ENCODE measurements at regions not wholly inside any gene's neighbourhood (a gene's known extent, or its start where the extent isn't known, plus 50 kb on each side); places are given as distances from the start of the nearest gene placed in this dataset.
"Not testable (repeated sequence)": the region's sequence is repeated elsewhere in the genome, so short reads cannot be mapped to it uniquely, and the experiment has no call there.

GRCh38 chr10:33861016-33861704 is 526.7 kb upstream of the NRP1 start:
- DNase-seq (ENCODE audit: low read depth), result no peak

DNA sequence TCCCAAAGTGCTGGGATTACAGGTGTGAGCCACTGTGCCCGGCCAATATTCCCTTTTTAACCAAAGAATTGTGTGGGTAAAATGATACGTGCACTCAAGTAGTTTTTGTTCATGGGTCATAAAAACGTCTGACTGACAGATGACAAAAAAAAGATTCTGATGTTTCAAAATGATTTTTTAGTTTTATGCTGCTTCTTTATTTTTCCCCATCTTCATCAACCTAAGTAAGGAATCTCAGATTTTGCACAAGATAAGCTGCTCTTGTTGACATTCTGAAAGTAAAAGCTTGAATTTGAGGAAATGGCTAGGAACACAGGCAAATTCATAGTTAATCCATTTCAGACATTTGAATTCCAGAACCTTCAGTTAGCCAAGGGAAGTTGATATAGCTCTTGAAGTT is 526.1 kb upstream of the NRP1 start:
- DNase-seq (ENCODE audit: low read depth), result no peak

DNA sequence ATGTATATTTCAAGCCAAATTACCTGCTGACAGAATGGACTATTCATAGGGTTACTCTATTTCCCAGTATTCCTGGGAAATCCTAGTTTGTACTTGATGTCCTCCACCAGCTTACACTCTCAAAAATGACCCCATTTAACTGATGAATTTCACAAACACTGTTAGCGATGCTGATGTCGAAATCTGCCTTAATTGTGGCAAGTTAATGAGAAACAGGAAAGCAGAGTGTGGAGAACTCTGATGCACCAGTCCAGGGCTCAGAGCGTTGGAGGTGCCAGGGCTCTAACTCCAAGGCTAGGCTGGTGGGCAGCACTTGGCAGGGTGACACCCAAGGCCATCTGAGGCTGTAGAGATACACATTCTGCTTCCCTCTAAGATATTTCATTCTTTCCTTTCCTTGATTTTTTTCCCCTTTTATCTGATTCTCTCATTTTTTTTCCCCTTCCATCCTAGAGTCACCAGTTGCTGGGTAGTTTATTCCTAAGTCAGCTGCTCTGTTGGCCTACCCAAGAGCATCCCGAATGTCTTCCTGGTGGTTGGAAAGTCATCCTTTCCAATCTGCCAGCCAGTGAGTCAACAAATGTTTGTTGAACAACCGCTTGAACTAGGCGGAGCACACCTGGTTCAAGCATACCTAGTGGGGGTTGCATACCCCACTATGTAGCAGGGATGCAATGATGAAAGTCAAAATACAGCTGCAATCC is 525.0 kb upstream of the NRP1 start:
- DNase-seq (ENCODE audit: low read depth), result no peak

DNA sequence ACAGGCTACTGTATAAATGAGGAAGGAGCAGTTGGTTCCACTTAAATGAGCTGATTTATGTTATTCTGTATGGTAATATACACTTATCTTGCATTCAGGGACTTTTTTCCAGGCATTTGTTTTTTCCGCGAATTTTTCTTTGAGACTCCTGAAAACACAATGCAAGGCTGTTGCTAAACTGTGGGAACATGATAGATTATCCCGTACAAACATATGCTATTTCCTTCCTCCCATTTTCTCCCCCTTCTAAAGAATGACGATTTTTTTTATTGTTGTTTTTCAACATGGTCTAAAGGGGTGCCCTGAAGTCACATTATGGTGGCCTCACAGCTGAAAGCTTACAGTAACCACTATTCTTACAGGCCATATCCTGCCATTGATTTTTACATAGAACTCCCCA is 523.9 kb upstream of the NRP1 start:
- no peak for DNase-seq (ENCODE audit: low read depth)

- not testable (repeated sequence) for DNase-seq (ENCODE audit: low read depth)
These were observed 518.8 kb upstream of the NRP1 start for GRCh38 chr10:33853221-33853620.

GRCh38 chr10:33843379-33843778 is 508.9 kb upstream of the NRP1 start:
- no peak for DNase-seq (ENCODE audit: low read depth)

GRCh38 chr10:33841678-33842077 is 507.2 kb upstream of the NRP1 start:
- DNase-seq (ENCODE audit: low read depth), result no peak

GRCh38 chr10:33838731-33839130 is 504.3 kb upstream of the NRP1 start:
- no peak for DNase-seq (ENCODE audit: low read depth)

GRCh38 chr10:33837736-33838135 is 503.3 kb upstream of the NRP1 start:
- DNase-seq (ENCODE audit: low read depth), result no peak

DNA sequence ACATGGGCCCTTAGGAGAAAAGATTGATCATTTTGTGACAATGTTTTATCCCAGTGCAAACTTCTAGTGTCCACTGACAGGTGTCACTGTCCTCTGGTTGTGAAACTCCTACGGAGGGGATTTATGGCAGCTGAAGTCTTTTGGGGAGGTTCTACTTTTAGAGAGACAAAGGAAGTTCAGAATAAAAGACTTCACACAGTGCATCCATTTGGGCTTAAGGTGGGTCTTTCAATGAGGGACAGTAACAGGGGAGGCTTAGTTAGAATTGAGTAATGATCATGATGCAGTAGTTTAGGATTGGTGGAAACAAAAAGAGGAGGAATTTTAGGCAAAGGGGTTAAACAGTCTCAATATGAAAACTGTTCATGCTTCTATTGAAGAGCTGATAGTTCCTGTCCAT is 501.1 kb upstream of the NRP1 start:
- DNase-seq (ENCODE audit: low read depth), result no peak

DNA sequence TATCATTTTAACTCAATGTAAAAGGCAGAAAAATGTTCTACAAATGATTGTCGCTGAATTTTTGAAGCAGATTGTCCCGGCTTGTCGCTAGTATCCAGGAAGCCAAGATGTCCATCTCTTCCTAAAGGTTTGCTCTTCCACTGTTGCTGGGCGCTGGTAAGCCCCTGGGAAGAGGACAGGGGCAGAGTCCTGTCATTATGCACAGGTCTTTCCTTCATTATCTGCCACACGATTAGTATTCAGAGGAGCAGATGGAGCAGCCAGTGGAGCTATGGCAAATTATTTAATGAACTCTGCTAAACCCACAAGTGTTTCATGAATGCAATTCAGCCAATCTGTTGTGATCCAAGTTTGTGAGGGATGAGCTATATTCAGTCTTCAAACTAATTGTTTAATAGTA is 499.1 kb upstream of the NRP1 start:
- DNase-seq (ENCODE audit: low read depth), result no peak

GRCh38 chr10:33832124-33832787 is 497.8 kb upstream of the NRP1 start:
- no peak for DNase-seq (ENCODE audit: low read depth)

- DNase-seq (ENCODE audit: low read depth), result no peak
These were observed 497.1 kb upstream of the NRP1 start for GRCh38 chr10:33831591-33831990.

- DNase-seq (ENCODE audit: low read depth), result not testable (repeated sequence)
These were observed 495.4 kb upstream of the NRP1 start for GRCh38 chr10:33829899-33830298.

- DNase-seq (ENCODE audit: low read depth), result no peak
These were observed 494.1 kb upstream of the NRP1 start for GRCh38 chr10:33828592-33828991.

- no peak for DNase-seq (ENCODE audit: low read depth)
These were observed 491.7 kb upstream of the NRP1 start for GRCh38 chr10:33826186-33826585.

DNA sequence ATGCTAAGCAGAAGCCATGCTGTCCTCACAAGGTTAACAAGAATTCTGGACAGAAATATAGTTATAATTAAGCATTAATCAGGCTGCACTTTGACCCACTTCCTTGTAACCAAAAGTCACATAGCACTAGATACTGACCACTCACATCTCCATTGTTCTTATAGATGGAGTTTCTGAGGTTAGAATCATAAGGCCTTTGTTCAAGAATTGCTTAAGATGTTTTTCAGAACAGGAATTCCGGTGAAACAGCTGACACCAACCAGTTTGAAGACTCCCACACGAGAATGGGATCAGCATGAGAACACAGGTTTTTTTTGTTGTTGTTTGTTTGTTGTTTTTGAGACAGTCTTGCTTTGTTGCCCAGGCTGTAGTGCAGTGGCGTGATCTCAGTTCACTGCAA is 488.3 kb upstream of the NRP1 start:
- no peak for DNase-seq (ENCODE audit: low read depth)

DNA sequence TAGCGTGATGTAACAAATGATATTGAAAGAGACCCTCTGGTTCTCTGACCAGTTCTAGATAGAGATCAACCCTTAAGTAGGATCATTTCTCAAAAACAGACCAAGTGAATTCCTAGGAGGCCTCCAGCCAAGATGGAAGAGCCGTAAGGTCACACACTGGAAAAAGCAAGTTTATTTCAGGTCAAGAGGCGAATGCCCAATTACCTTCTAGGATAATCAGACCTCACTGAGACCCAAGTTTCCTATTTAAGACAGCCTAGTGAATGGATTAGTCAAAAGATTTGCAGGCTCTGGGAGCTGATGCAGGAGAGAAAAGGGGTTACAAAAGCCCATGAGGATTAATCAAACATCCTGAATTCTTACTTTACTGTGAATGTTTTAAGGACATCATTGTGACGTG is 486.1 kb upstream of the NRP1 start:
- no peak for DNase-seq (ENCODE audit: low read depth)

DNA sequence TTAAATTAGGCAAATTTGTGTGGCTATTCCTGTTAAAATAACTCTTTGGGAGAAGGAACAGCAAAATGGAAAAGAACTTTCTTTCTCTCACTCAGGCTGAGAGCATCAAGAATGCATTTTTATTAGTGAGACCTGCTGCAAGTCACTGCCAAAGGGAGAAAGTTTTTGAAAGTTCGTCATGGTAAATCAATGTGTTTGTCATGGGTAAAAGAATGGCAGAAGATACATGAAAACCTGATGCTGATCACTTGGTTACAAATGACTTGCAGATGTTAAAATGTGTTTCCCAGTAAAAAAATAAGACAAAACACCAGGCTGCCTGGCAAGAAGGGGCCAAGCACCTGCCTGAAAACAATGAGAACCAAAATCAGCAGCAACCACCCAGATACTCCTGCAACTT is 484.7 kb upstream of the NRP1 start:
- DNase-seq (ENCODE audit: low read depth), result no peak

- DNase-seq (ENCODE audit: low read depth), result no peak
These were observed 483.9 kb upstream of the NRP1 start for GRCh38 chr10:33818343-33818742.

DNA sequence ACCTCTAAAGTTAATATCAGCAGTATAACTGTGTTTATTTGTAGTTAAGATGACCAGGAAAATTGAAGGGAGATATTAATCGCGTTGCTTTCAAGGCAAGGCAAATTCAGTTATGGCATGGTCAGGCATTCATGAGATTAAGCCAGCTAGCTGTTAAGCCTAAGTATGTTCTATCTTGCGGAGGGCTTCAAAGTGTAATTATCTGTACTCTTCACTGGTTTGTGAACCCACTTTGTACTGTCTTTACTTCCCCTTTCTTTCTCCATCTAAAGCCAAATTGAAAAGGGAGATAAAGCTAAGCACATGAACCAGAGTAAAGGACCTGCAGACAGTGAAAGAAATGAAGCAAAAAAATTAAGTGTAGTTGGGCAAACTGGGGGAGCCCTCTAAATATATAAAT is 483.1 kb upstream of the NRP1 start:
- no peak for DNase-seq (ENCODE audit: low read depth)

- DNase-seq (ENCODE audit: low read depth), result no peak
These were observed 481.3 kb upstream of the NRP1 start for GRCh38 chr10:33815776-33816175.

DNA sequence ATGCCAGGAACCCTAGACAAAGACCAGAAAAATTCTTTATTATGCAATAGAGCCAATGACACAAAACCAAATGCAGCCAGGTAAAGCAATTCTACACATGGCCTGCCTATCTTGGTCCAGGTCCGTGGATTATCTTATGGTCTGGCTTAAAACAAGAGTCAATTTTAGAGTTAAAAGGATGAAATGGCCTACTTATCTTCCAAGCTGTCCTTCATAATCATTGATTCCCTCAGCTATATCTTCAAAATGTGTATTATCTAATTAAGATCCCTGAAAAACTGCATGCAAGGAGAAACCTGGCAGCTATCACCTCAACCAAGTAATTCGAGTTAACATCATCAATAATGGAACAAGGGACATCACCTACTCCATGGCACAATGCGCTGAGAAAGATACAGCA is 479.4 kb upstream of the NRP1 start:
- no peak for DNase-seq (ENCODE audit: low read depth)
